ENCODE measurements at regions not wholly inside any gene's neighbourhood (a gene's known extent, or its start where the extent isn't known, plus 50 kb on each side); places are given as distances from the start of the nearest gene placed in this dataset.
"Not testable (repeated sequence)": the region's sequence is repeated elsewhere in the genome, so short reads cannot be mapped to it uniquely, and the experiment has no call there.

- no peaks in the 10 kb centered on the region for H3K4me1 Mint-ChIP-seq (ENCODE audit: low read depth)
- no peak overlapping the region for H3K4me3 Mint-ChIP-seq
- H3K36me3 Mint-ChIP-seq, result no peaks in the 10 kb centered on the region
- no peaks in the 10 kb centered on the region for H3K9me3 Mint-ChIP-seq (ENCODE audit: low read depth)
- H3K27ac Mint-ChIP-seq, result no peak overlapping the region
- H3K27me3 Mint-ChIP-seq, result no peaks in the 10 kb centered on the region
Observed at GRCh38 chr2:146429366-146429765, 1415.5 kb upstream of the ACVR2A start.

GRCh38 chr2:146417942-146418341, 1426.9 kb upstream of the ACVR2A start:
- H3K27me3 Mint-ChIP-seq, result no peaks in the 10 kb centered on the region
- H3K36me3 Mint-ChIP-seq, result no peaks in the 10 kb centered on the region
- no peaks in the 10 kb centered on the region for H3K9me3 Mint-ChIP-seq (ENCODE audit: low read depth)
- no peak overlapping the region for H3K4me3 Mint-ChIP-seq
- no peaks in the 10 kb centered on the region for H3K4me1 Mint-ChIP-seq (ENCODE audit: low read depth)
- H3K27ac Mint-ChIP-seq, result no peak overlapping the region

DNA sequence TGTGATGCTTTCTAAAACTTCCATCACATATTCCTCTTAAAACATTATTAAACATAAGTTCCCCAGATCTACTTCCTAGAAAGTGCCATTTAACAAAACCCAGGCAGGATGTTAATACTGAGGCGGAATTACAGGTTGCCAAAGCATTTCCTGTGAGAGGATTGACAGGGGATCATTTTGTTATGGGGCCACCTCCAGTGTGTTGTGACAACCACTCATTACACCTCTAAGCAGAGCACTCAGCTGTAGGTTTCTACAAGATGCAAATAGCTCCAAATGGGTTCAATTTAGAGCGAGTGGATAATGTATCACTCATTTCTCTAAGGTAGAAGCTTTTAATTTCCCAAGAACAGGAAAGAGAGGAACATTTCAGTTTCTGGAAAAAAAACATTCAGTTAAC, 1429.5 kb upstream of the ACVR2A start:
- Mint-ChIP-seq H3K27ac (no peak overlapping the region), H3K4me1 (ENCODE audit: low read depth) (no peaks in the 10 kb centered on the region), H3K36me3 (no peaks in the 10 kb centered on the region), H3K27me3 (no peaks in the 10 kb centered on the region), H3K4me3 (no peak overlapping the region), H3K9me3 (ENCODE audit: low read depth) (peaks cover 5% of the 10 kb centered on the region)

- Mint-ChIP-seq H3K36me3 (no peaks in the 10 kb centered on the region), H3K4me3 (no peak overlapping the region), H3K27me3 (no peaks in the 10 kb centered on the region), H3K9me3 (ENCODE audit: low read depth) (peaks cover 5% of the 10 kb centered on the region), H3K4me1 (ENCODE audit: low read depth) (no peaks in the 10 kb centered on the region), H3K27ac (no peak overlapping the region)
Observed at GRCh38 chr2:146414456-146414855, 1430.4 kb upstream of the ACVR2A start.

DNA sequence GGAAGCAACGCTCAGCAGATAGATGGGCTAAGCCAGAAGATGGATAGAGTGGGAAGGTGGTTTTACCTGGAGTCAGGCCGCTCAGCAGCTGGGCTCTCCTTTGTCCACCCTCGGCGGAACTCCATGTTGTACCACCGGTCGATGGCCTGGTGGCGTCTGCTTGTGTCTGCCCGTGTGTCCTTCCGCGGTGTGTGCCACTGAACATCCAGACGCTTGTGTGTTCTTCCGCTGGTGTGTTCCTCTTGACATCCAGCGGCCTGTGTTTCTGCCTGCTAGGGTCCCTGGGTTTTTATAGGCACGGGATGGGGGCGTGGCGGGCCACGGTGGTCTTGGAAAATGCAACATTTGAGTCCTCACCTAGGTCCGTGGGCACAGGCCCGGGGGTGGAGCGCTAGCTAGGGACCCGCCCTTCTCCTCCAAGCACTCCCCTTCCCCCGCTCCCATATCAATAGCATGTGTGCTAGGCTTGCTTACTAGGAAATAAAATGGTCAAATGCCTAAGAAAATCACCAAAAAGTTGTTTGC, 1431.7 kb upstream of the ACVR2A start:
- no peak overlapping the region for H3K27ac Mint-ChIP-seq
- no peak overlapping the region for H3K4me3 Mint-ChIP-seq
- H3K4me1 Mint-ChIP-seq (ENCODE audit: low read depth), result no peaks in the 10 kb centered on the region
- no peaks in the 10 kb centered on the region for H3K36me3 Mint-ChIP-seq
- no peaks in the 10 kb centered on the region for H3K27me3 Mint-ChIP-seq
- H3K9me3 Mint-ChIP-seq (ENCODE audit: low read depth), result peaks cover 5% of the 10 kb centered on the region

DNA sequence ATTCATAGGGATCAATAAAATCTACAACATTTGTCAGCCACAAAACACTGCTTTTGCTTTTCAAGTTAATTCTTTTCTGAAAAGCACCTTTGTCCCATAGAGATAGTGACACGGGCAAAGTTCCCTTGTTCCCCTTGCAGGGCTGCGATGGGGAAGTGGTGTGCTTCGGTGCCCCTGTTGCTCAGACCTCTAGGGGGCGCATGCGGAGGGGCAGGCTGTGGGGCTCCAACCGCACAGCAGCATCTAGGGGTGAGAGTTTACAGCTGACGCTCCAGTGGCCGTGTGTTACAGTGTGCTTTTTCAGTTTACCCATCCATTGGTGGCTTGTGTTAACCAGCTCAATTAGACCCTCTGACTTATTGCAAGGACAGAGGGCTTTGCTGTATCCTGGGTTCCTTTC, 1432.2 kb upstream of the ACVR2A start:
- no peak overlapping the region for H3K27ac Mint-ChIP-seq
- no peaks in the 10 kb centered on the region for H3K4me1 Mint-ChIP-seq (ENCODE audit: low read depth)
- peaks cover 5% of the 10 kb centered on the region for H3K9me3 Mint-ChIP-seq (ENCODE audit: low read depth)

GRCh38 chr2:146405402-146406309, 1439.2 kb upstream of the ACVR2A start:
- not testable (repeated sequence) for H3K27me3 Mint-ChIP-seq; H3K9me3 Mint-ChIP-seq (ENCODE audit: low read depth); H3K4me1 Mint-ChIP-seq (ENCODE audit: low read depth); H3K27ac Mint-ChIP-seq; H3K36me3 Mint-ChIP-seq; H3K4me3 Mint-ChIP-seq

More for the DNA sequence above, 1432.2 kb upstream of the ACVR2A start:
- Mint-ChIP-seq H3K36me3 (no peaks in the 10 kb centered on the region), H3K27me3 (no peaks in the 10 kb centered on the region), H3K4me3 (no peak overlapping the region)

- not testable (repeated sequence) for H3K36me3 Mint-ChIP-seq; H3K4me1 Mint-ChIP-seq (ENCODE audit: low read depth); H3K4me3 Mint-ChIP-seq; H3K27ac Mint-ChIP-seq; H3K9me3 Mint-ChIP-seq (ENCODE audit: low read depth); H3K27me3 Mint-ChIP-seq
Observed at GRCh38 chr2:146403546-146404160, 1441.2 kb upstream of the ACVR2A start.

DNA sequence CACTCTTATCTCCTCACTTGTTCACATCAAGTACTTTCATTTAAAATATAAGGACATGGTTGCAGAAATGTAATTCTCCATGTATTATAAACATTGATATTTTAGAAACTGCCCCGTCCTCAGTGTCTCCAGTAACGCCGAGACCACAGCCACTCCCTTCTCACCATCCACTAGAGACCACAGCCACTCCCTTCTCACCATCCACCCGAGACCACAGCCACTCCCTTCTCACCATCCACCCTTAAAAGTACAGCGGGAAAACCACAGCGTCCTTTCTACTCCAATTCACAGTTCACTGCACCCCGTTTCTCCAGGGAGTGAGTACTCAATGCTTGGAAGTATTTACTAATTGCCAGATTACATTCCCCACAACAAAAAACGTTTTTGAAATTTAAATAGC, 1452.2 kb upstream of the ACVR2A start:
- Mint-ChIP-seq H3K4me3 (no peak overlapping the region), H3K4me1 (ENCODE audit: low read depth) (no peaks in the 10 kb centered on the region), H3K27me3 (peaks cover 1% of the 10 kb centered on the region), H3K9me3 (ENCODE audit: low read depth) (peaks cover 10% of the 10 kb centered on the region), H3K36me3 (no peaks in the 10 kb centered on the region), H3K27ac (no peak overlapping the region)

GRCh38 chr2:146392186-146392585, 1452.6 kb upstream of the ACVR2A start:
- no peaks in the 10 kb centered on the region for H3K36me3 Mint-ChIP-seq
- peaks cover 1% of the 10 kb centered on the region for H3K27me3 Mint-ChIP-seq

GRCh38 chr2:146388757-146389156, 1456.1 kb upstream of the ACVR2A start:
- Mint-ChIP-seq H3K4me3 (no peak overlapping the region), H3K4me1 (ENCODE audit: low read depth) (no peaks in the 10 kb centered on the region), H3K36me3 (no peaks in the 10 kb centered on the region), H3K27me3 (no peaks in the 10 kb centered on the region), H3K27ac (no peak overlapping the region), H3K9me3 (ENCODE audit: low read depth) (peaks cover 3% of the 10 kb centered on the region)

More at GRCh38 chr2:146392186-146392585, 1452.6 kb upstream of the ACVR2A start:
- Mint-ChIP-seq H3K9me3 (ENCODE audit: low read depth) (peaks cover 10% of the 10 kb centered on the region), H3K27ac (no peak overlapping the region), H3K4me3 (no peak overlapping the region), H3K4me1 (ENCODE audit: low read depth) (no peaks in the 10 kb centered on the region)

- Mint-ChIP-seq H3K27ac (no peak overlapping the region), H3K4me1 (ENCODE audit: low read depth) (no peaks in the 10 kb centered on the region), H3K4me3 (no peak overlapping the region), H3K36me3 (no peaks in the 10 kb centered on the region), H3K9me3 (ENCODE audit: low read depth) (no peaks in the 10 kb centered on the region), H3K27me3 (no peaks in the 10 kb centered on the region)
Observed at GRCh38 chr2:146386096-146386495, 1458.7 kb upstream of the ACVR2A start.

GRCh38 chr2:146385031-146385430, 1459.8 kb upstream of the ACVR2A start:
- no peaks in the 10 kb centered on the region for H3K27me3 Mint-ChIP-seq

DNA sequence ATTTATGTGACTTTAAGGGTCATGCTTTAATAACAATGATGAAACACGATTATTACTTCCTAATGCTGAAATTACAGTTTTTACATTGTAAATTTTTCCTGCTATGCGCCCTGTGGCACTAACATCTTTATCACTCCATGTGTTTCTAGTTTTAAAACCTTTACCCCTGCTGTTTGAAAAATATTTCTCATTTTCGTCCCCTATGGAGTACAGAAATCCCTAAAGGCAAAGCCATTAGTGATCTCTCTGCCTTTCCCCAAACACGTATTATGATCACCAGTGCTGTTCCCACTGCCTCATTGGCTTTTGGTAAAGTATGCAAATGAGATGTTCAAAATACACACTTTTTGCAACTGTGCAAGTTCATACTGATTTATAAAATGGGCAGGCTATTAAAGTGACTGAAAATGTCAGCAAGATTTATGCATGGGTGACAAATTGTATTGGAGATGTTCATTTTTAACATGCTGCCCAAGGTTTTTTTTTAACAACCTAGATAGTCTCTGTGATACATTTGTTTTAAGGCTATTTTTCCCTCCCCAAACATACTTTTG, 1468.2 kb upstream of the ACVR2A start:
- Mint-ChIP-seq H3K27ac (no peak overlapping the region), H3K27me3 (no peaks in the 10 kb centered on the region), H3K9me3 (ENCODE audit: low read depth) (peaks cover 9% of the 10 kb centered on the region), H3K4me1 (ENCODE audit: low read depth) (no peaks in the 10 kb centered on the region), H3K4me3 (no peak overlapping the region), H3K36me3 (no peaks in the 10 kb centered on the region)

More at GRCh38 chr2:146385031-146385430, 1459.8 kb upstream of the ACVR2A start:
- H3K36me3 Mint-ChIP-seq, result no peaks in the 10 kb centered on the region
- no peaks in the 10 kb centered on the region for H3K4me1 Mint-ChIP-seq (ENCODE audit: low read depth)
- H3K27ac Mint-ChIP-seq, result no peak overlapping the region
- H3K9me3 Mint-ChIP-seq (ENCODE audit: low read depth), result no peaks in the 10 kb centered on the region
- H3K4me3 Mint-ChIP-seq, result no peak overlapping the region

DNA sequence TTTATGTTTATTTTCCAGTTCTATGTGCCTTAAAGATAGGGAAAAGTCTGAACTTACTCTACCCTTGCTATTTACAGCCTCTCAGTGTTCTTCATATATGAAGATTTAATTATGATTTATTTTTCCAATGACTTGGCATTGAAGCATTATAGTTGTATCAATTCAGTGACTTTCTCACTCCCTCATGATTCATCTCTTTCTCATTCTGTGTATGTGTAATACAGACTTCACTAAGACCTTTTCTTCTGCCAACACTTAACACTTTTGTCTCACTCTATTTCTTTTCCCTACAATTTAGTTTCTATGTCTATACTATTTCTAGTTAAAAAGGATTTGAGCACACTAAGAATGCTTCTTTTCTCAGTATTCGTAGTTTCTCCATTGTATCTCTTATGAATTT, 1470.3 kb upstream of the ACVR2A start:
- Mint-ChIP-seq H3K4me1 (ENCODE audit: low read depth) (no peaks in the 10 kb centered on the region), H3K36me3 (no peaks in the 10 kb centered on the region), H3K27ac (no peak overlapping the region), H3K4me3 (no peak overlapping the region), H3K27me3 (no peaks in the 10 kb centered on the region), H3K9me3 (ENCODE audit: low read depth) (peaks cover 19% of the 10 kb centered on the region)

All from activated naive CD8-positive, alpha-beta T cell (primary cell).